ENCODE measurements at regions not wholly inside any gene's neighbourhood (a gene's known extent, or its start where the extent isn't known, plus 50 kb on each side); places are given as distances from the start of the nearest gene placed in this dataset.

DNA sequence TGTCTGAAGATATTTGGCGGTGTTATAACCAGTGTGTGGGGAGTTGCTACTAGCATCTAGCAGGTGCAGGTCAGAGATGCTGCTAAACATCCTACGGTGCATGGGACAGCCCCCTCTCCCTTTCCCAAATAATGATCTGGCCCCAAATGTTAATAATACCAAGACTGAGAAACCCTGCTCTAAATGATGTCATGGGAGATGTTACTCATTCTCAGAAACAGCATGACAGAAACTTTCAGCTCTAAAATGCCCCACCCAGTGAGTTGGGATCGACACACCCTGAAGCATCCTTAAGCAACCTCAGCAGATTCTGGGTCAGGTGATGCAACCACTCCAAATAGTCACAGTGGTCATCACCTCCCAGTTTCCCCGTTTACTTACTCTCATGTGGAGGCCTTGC lies 108.8 kb upstream of the MPP7 start (continued):
- TF ChIP-seq NR2F1 (conservative IDR thresholded peaks at IDR 0.05): no peak
- TF ChIP-seq, protein P1, sequence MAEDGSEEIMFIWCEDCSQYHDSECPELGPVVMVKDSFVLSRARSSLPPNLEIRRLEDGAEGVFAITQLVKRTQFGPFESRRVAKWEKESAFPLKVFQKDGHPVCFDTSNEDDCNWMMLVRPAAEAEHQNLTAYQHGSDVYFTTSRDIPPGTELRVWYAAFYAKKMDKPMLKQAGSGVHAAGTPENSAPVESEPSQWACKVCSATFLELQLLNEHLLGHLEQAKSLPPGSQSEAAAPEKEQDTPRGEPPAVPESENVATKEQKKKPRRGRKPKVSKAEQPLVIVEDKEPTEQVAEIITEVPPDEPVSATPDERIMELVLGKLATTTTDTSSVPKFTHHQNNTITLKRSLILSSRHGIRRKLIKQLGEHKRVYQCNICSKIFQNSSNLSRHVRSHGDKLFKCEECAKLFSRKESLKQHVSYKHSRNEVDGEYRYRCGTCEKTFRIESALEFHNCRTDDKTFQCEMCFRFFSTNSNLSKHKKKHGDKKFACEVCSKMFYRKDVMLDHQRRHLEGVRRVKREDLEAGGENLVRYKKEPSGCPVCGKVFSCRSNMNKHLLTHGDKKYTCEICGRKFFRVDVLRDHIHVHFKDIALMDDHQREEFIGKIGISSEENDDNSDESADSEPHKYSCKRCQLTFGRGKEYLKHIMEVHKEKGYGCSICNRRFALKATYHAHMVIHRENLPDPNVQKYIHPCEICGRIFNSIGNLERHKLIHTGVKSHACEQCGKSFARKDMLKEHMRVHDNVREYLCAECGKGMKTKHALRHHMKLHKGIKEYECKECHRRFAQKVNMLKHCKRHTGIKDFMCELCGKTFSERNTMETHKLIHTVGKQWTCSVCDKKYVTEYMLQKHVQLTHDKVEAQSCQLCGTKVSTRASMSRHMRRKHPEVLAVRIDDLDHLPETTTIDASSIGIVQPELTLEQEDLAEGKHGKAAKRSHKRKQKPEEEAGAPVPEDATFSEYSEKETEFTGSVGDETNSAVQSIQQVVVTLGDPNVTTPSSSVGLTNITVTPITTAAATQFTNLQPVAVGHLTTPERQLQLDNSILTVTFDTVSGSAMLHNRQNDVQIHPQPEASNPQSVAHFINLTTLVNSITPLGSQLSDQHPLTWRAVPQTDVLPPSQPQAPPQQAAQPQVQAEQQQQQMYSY (CRISPR knock-in tag; IDR thresholded peaks at IDR 0.05): no peak
- no peak for TF ChIP-seq RFX5 (IDR thresholded peaks at IDR 0.05; ENCODE audit: low read depth, low read length)
- no peak for TF ChIP-seq HDAC6 (IDR thresholded peaks at IDR 0.05; ENCODE audit: unreplicated experiment)
- TF ChIP-seq POLR2AphosphoS5 (IDR thresholded peaks at IDR 0.05; ENCODE audit: low read length): no peak
- peak; percentile 57 for TF ChIP-seq IKZF1 (conservative IDR thresholded peaks at IDR 0.05)
- no peak for TF ChIP-seq ZZZ3 (IDR thresholded peaks at IDR 0.05; ENCODE audit: control insufficient read depth, insufficient read length, low read depth)
- TF ChIP-seq KLF5 (IDR thresholded peaks at IDR 0.05; ENCODE audit: partially characterized antibody): no peak
- no peak for TF ChIP-seq MTA2 (IDR thresholded peaks at IDR 0.05; ENCODE audit: low read depth)
- no peak for TF ChIP-seq TCF12 (IDR thresholded peaks at IDR 0.05; ENCODE audit: low read depth, low read length)
- TF ChIP-seq, protein P2, sequence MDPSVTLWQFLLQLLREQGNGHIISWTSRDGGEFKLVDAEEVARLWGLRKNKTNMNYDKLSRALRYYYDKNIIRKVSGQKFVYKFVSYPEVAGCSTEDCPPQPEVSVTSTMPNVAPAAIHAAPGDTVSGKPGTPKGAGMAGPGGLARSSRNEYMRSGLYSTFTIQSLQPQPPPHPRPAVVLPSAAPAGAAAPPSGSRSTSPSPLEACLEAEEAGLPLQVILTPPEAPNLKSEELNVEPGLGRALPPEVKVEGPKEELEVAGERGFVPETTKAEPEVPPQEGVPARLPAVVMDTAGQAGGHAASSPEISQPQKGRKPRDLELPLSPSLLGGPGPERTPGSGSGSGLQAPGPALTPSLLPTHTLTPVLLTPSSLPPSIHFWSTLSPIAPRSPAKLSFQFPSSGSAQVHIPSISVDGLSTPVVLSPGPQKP (IDR thresholded peaks at IDR 0.05; ENCODE audit: low read depth, low read length): no peak
- no peak for TF ChIP-seq RBBP5 (conservative IDR thresholded peaks at IDR 0.05)
- TF ChIP-seq NR2C2 (IDR thresholded peaks at IDR 0.05; ENCODE audit: borderline replicate concordance, control insufficient read depth, insufficient read length, low read depth): no peak
- TF ChIP-seq PAX8 (IDR thresholded peaks at IDR 0.05): no peak
- TF ChIP-seq, protein P3, sequence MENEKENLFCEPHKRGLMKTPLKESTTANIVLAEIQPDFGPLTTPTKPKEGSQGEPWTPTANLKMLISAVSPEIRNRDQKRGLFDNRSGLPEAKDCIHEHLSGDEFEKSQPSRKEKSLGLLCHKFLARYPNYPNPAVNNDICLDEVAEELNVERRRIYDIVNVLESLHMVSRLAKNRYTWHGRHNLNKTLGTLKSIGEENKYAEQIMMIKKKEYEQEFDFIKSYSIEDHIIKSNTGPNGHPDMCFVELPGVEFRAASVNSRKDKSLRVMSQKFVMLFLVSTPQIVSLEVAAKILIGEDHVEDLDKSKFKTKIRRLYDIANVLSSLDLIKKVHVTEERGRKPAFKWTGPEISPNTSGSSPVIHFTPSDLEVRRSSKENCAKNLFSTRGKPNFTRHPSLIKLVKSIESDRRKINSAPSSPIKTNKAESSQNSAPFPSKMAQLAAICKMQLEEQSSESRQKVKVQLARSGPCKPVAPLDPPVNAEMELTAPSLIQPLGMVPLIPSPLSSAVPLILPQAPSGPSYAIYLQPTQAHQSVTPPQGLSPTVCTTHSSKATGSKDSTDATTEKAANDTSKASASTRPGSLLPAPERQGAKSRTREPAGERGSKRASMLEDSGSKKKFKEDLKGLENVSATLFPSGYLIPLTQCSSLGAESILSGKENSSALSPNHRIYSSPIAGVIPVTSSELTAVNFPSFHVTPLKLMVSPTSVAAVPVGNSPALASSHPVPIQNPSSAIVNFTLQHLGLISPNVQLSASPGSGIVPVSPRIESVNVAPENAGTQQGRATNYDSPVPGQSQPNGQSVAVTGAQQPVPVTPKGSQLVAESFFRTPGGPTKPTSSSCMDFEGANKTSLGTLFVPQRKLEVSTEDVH (IDR thresholded peaks at IDR 0.05; ENCODE audit: low read depth, partially characterized antibody): no peak
- TF ChIP-seq RCOR1 (conservative IDR thresholded peaks at IDR 0.05; ENCODE audit: low read depth, low read length): no peak
- TF ChIP-seq GABPA (IDR thresholded peaks at IDR 0.05; ENCODE audit: low read depth): peak; percentile 49; the same call in 1 of the 2 replicates
- TF ChIP-seq, protein P4, sequence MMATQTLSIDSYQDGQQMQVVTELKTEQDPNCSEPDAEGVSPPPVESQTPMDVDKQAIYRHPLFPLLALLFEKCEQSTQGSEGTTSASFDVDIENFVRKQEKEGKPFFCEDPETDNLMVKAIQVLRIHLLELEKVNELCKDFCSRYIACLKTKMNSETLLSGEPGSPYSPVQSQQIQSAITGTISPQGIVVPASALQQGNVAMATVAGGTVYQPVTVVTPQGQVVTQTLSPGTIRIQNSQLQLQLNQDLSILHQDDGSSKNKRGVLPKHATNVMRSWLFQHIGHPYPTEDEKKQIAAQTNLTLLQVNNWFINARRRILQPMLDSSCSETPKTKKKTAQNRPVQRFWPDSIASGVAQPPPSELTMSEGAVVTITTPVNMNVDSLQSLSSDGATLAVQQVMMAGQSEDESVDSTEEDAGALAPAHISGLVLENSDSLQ (IDR thresholded peaks at IDR 0.05): no peak
- peak; percentile 96 for TF ChIP-seq JUNB (IDR thresholded peaks at IDR 0.05)
- TF ChIP-seq, protein P5, sequence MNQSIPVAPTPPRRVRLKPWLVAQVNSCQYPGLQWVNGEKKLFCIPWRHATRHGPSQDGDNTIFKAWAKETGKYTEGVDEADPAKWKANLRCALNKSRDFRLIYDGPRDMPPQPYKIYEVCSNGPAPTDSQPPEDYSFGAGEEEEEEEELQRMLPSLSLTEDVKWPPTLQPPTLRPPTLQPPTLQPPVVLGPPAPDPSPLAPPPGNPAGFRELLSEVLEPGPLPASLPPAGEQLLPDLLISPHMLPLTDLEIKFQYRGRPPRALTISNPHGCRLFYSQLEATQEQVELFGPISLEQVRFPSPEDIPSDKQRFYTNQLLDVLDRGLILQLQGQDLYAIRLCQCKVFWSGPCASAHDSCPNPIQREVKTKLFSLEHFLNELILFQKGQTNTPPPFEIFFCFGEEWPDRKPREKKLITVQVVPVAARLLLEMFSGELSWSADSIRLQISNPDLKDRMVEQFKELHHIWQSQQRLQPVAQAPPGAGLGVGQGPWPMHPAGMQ (IDR thresholded peaks at IDR 0.05; ENCODE audit: borderline replicate concordance): no peak
- TF ChIP-seq, protein P6, sequence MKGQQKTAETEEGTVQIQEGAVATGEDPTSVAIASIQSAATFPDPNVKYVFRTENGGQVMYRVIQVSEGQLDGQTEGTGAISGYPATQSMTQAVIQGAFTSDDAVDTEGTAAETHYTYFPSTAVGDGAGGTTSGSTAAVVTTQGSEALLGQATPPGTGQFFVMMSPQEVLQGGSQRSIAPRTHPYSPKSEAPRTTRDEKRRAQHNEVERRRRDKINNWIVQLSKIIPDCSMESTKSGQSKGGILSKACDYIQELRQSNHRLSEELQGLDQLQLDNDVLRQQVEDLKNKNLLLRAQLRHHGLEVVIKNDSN (IDR thresholded peaks at IDR 0.05; ENCODE audit: borderline replicate concordance, extremely low read length, insufficient read depth, low read depth, low read length): no peak
- peak; percentile 23; the same call in 1 of the 2 replicates for TF ChIP-seq CREB1 (IDR thresholded peaks at IDR 0.05; ENCODE audit: low read depth)

All from GM12878 (cell line).